ENCODE measurements at regions not wholly inside any gene's neighbourhood (a gene's known extent, or its start where the extent isn't known, plus 50 kb on each side); places are given as distances from the start of the nearest gene placed in this dataset.

DNA sequence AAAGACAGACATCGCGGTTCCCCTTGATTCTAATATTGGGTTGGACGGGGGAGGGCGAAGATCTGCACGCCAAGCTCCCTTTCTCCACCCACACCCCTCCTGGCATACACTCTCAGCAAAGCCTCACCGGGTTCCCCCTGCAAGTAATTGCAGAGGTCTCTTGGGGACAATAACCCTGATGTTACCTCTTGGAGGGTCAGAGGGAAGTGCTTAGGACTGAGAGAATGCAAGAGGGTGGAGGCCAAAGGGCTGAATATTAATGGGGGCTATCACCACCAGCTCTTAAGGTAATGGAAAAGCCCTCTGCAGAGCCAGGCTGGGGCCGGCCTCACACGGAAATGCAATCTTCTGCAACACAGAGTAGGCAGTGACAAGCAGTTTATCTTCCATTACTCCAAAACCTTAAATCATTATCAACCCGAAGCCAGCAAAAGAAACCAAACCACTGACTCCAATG is 344.1 kb upstream of the GATB start:
- no peak for TF ChIP-seq OSR1 (CRISPR knock-in tag; IDR thresholded peaks at IDR 0.05)
- TF ChIP-seq BACH2 (CRISPR knock-in tag; IDR thresholded peaks at IDR 0.05; ENCODE audit: borderline replicate concordance), result no peak
- TF ChIP-seq ZNF8 (CRISPR knock-in tag; IDR thresholded peaks at IDR 0.05), result no peak
- TF ChIP-seq, protein P1, sequence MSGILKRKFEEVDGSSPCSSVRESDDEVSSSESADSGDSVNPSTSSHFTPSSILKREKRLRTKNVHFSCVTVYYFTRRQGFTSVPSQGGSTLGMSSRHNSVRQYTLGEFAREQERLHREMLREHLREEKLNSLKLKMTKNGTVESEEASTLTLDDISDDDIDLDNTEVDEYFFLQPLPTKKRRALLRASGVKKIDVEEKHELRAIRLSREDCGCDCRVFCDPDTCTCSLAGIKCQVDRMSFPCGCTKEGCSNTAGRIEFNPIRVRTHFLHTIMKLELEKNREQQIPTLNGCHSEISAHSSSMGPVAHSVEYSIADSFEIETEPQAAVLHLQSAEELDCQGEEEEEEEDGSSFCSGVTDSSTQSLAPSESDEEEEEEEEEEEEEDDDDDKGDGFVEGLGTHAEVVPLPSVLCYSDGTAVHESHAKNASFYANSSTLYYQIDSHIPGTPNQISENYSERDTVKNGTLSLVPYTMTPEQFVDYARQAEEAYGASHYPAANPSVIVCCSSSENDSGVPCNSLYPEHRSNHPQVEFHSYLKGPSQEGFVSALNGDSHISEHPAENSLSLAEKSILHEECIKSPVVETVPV (CRISPR knock-in tag; IDR thresholded peaks at IDR 0.05), result no peak
- TF ChIP-seq ZFP30 (CRISPR knock-in tag; IDR thresholded peaks at IDR 0.05), result no peak
- no peak for TF ChIP-seq GLIS3 (CRISPR knock-in tag; IDR thresholded peaks at IDR 0.05)
- no peak for ATAC-seq

DNA sequence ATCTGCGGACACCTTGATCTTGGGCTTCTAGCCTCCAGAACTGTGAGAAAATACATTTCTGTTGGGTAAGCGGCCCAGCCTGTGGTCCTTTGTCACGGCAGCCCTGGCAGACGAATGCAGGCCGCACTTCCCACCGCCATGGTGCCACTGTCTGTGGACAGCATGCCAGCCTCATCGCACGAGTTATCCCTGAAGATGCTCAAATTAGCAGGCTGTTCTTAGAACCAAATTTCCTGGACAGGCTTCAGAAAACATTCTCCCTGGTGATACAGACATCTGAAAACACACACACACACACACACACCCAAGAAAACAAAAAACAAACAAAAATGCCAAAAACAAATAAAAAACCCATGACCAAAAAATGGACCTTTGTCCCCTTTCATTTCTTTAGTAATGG is 343.5 kb upstream of the GATB start:
- ATAC-seq, result no peak
- TF ChIP-seq, protein P2, sequence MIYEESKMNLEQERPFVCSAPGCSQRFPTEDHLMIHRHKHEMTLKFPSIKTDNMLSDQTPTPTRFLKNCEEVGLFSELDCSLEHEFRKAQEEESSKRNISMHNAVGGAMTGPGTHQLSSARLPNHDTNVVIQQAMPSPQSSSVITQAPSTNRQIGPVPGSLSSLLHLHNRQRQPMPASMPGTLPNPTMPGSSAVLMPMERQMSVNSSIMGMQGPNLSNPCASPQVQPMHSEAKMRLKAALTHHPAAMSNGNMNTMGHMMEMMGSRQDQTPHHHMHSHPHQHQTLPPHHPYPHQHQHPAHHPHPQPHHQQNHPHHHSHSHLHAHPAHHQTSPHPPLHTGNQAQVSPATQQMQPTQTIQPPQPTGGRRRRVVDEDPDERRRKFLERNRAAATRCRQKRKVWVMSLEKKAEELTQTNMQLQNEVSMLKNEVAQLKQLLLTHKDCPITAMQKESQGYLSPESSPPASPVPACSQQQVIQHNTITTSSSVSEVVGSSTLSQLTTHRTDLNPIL (CRISPR knock-in tag; IDR thresholded peaks at IDR 0.05; ENCODE audit: low read depth), result no peak
- TF ChIP-seq ARNTL (CRISPR knock-in tag; IDR thresholded peaks at IDR 0.05; ENCODE audit: borderline replicate concordance, low read depth) (no peak), SNAI2 (CRISPR knock-in tag; IDR thresholded peaks at IDR 0.05) (no peak), ISL1 (CRISPR knock-in tag; IDR thresholded peaks at IDR 0.05) (no peak), GLIS3 (CRISPR knock-in tag; IDR thresholded peaks at IDR 0.05) (no peak), BACH2 (CRISPR knock-in tag; IDR thresholded peaks at IDR 0.05; ENCODE audit: borderline replicate concordance) (no peak), TOX (CRISPR knock-in tag; IDR thresholded peaks at IDR 0.05; ENCODE audit: borderline replicate concordance) (no peak), TCF4 (CRISPR knock-in tag; IDR thresholded peaks at IDR 0.05; ENCODE audit: borderline replicate concordance) (no peak)
- TF ChIP-seq, protein P3, sequence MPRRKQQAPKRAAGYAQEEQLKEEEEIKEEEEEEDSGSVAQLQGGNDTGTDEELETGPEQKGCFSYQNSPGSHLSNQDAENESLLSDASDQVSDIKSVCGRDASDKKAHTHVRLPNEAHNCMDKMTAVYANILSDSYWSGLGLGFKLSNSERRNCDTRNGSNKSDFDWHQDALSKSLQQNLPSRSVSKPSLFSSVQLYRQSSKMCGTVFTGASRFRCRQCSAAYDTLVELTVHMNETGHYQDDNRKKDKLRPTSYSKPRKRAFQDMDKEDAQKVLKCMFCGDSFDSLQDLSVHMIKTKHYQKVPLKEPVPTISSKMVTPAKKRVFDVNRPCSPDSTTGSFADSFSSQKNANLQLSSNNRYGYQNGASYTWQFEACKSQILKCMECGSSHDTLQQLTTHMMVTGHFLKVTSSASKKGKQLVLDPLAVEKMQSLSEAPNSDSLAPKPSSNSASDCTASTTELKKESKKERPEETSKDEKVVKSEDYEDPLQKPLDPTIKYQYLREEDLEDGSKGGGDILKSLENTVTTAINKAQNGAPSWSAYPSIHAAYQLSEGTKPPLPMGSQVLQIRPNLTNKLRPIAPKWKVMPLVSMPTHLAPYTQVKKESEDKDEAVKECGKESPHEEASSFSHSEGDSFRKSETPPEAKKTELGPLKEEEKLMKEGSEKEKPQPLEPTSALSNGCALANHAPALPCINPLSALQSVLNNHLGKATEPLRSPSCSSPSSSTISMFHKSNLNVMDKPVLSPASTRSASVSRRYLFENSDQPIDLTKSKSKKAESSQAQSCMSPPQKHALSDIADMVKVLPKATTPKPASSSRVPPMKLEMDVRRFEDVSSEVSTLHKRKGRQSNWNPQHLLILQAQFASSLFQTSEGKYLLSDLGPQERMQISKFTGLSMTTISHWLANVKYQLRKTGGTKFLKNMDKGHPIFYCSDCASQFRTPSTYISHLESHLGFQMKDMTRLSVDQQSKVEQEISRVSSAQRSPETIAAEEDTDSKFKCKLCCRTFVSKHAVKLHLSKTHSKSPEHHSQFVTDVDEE (CRISPR knock-in tag; IDR thresholded peaks at IDR 0.05), result no peak
- TF ChIP-seq, protein P4, sequence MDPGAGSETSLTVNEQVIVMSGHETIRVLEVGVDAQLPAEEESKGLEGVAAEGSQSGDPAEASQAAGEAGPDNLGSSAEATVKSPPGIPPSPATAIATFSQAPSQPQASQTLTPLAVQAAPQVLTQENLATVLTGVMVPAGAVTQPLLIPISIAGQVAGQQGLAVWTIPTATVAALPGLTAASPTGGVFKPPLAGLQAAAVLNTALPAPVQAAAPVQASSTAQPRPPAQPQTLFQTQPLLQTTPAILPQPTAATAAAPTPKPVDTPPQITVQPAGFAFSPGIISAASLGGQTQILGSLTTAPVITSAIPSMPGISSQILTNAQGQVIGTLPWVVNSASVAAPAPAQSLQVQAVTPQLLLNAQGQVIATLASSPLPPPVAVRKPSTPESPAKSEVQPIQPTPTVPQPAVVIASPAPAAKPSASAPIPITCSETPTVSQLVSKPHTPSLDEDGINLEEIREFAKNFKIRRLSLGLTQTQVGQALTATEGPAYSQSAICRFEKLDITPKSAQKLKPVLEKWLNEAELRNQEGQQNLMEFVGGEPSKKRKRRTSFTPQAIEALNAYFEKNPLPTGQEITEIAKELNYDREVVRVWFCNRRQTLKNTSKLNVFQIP (CRISPR knock-in tag; IDR thresholded peaks at IDR 0.05; ENCODE audit: borderline replicate concordance, low read depth), result no peak

DNA sequence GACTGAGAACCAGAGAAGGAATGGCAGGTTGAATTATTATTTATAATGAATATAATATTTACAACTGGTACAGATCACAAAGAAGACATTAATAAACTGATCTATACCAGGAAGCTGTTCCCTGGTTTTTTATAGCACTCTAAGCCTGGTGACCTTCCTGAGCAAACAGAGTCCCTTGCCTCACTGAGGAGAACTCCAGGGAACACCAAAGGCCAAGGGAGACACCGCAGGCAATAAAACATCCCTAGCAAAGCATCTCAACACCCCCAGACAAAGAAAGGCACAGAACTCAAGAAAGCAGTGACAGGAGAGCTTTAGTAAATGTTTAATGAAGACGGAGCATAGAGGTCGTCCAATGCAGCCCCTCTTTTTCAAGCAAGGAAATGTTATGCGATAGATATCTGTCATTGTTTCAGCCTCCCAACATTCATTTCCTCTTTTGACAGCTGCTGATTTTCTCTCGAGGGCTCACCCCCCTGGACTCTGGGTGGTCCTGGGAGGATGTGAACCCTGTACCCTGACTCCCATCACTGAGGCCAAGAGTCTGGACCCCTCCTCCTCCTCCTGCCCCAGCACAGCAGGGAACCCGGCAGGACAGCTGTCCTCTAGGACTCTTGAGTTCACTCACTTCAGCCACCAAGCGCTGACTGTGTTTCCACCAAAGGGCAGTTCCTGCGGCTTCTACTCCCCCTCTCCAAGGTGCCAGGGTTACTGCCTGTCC is 342.5 kb upstream of the GATB start:
- TF ChIP-seq ARNTL (CRISPR knock-in tag; IDR thresholded peaks at IDR 0.05; ENCODE audit: borderline replicate concordance, low read depth), result no peak
- no peak for TF ChIP-seq ESRRG (CRISPR knock-in tag; IDR thresholded peaks at IDR 0.05)
- no peak for TF ChIP-seq TCF4 (CRISPR knock-in tag; IDR thresholded peaks at IDR 0.05; ENCODE audit: borderline replicate concordance)
- TF ChIP-seq, protein P3 (CRISPR knock-in tag; IDR thresholded peaks at IDR 0.05), result no peak
- TF ChIP-seq, protein P1 (CRISPR knock-in tag; IDR thresholded peaks at IDR 0.05), result no peak
- no peak for TF ChIP-seq ZFP3 (CRISPR knock-in tag; IDR thresholded peaks at IDR 0.05)
- TF ChIP-seq ZNF70 (CRISPR knock-in tag; IDR thresholded peaks at IDR 0.05), result no peak
- no peak for TF ChIP-seq PPARA (CRISPR knock-in tag; IDR thresholded peaks at IDR 0.05; ENCODE audit: borderline replicate concordance)
- TF ChIP-seq, protein P2 (CRISPR knock-in tag; IDR thresholded peaks at IDR 0.05; ENCODE audit: low read depth), result no peak
- TF ChIP-seq ZNF8 (CRISPR knock-in tag; IDR thresholded peaks at IDR 0.05), result no peak
- TF ChIP-seq, protein P4 (CRISPR knock-in tag; IDR thresholded peaks at IDR 0.05; ENCODE audit: borderline replicate concordance, low read depth), result no peak
- no peak for TF ChIP-seq RARB (CRISPR knock-in tag; IDR thresholded peaks at IDR 0.05)
- no peak for TF ChIP-seq ZFP30 (CRISPR knock-in tag; IDR thresholded peaks at IDR 0.05)
- no peak for TF ChIP-seq CSDC2 (CRISPR knock-in tag; IDR thresholded peaks at IDR 0.05)
- no peak for ATAC-seq
